Activated CD4-positive, alpha-beta T cell treated with anti-CD3 and anti-CD28 coated beads, Interleukin-2, amount 10 ng/mL, durations not matched to agents 7 days and 5 days (primary cell): ENCODE measurements at regions not wholly inside any gene's neighbourhood (a gene's known extent, or its start where the extent isn't known, plus 50 kb on each side); places are given as distances from the start of the nearest gene placed in this dataset.
"Not testable (repeated sequence)": the region's sequence is repeated elsewhere in the genome, so short reads cannot be mapped to it uniquely, and the experiment has no call there.

Source experiments
- CTCF ChIA-PET: fragments of 350-600 bp; sonication (Branson Sonifier 250); formaldehyde crosslinking; loops from one replicate; lab custom pipeline; 2021; ENCODE audit warnings: antibody characterized with exemption; lab: Charles Lee
- POLR2A ChIA-PET: fragments of 350-600 bp; sonication (Branson Sonifier 250); formaldehyde crosslinking; loops from one replicate; lab custom pipeline; 2021; ENCODE audit warnings: antibody characterized with exemption; lab: Charles Lee
- DNase-seq: peaks from one replicate; pipeline ENCODE4 v3.0.0-alpha.2; 2020
- H3K27ac Mint-ChIP-seq: one replicate; pipeline ENCODE4 v1.8.0; 2021; ENCODE audit warnings: mild to moderate bottlenecking, moderate library complexity, mixed read lengths
- H3K27me3 Mint-ChIP-seq: one replicate; pipeline ENCODE4 v1.8.0; 2021; ENCODE audit warnings: mixed read lengths
- H3K36me3 Mint-ChIP-seq: one replicate; pipeline ENCODE4 v1.8.0; 2021; ENCODE audit warnings: low read depth, mixed read lengths
- H3K4me1 Mint-ChIP-seq: one replicate; pipeline ENCODE4 v1.8.0; 2021; ENCODE audit warnings: mixed read lengths
- H3K4me3 Mint-ChIP-seq: one replicate; pipeline ENCODE4 v1.8.0; 2021; ENCODE audit warnings: mild to moderate bottlenecking, moderate library complexity, mixed read lengths
- H3K9me3 Mint-ChIP-seq: one replicate; pipeline ENCODE4 v1.8.0; 2021; ENCODE audit warnings: mixed read lengths

- Mint-ChIP-seq H3K27me3 (no peaks in the 10 kb centered on the region), H3K4me3 (no peak overlapping the region), H3K9me3 (no peaks in the 10 kb centered on the region), H3K4me1 (peaks cover 2% of the 10 kb centered on the region), H3K36me3 (no peaks in the 10 kb centered on the region), H3K27ac (no peak overlapping the region)
- POLR2A ChIA-PET = interaction anchor here (0.5 kb wide), 1 partner anchor 17 kb away, joined by 3 read pairs; no protein-coding TSS in a partner anchor
- CTCF ChIA-PET = no interaction called here
- no peak for DNase-seq
Measured at GRCh38 chr18:59038295-59039039, 101.2 kb upstream of the SEC11C start.

DNA sequence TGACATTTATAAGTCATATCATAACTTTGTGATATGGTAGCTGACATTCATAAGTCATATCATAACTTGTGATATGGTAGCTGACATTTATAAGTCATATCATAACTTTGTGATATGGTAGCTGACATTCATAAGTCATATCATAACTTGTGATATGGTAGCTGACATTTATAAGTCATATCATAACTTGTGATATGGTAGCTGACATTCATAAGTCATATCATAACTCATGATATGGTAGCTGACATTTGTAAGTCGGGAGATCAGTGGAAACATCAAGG lies 100.7 kb upstream of the SEC11C start:
- H3K4me1 Mint-ChIP-seq, CTCF ChIA-PET, H3K27ac Mint-ChIP-seq, H3K27me3 Mint-ChIP-seq, H3K4me3 Mint-ChIP-seq, H3K9me3 Mint-ChIP-seq, DNase-seq, H3K36me3 Mint-ChIP-seq: not testable (repeated sequence)
- POLR2A ChIA-PET = interaction anchor here (0.5 kb wide), 1 partner anchor 16 kb away, joined by 3 read pairs; no protein-coding TSS in a partner anchor

GRCh38 chr18:59039449-59039848 lies 100.2 kb upstream of the SEC11C start:
- Mint-ChIP-seq H3K27me3 (no peaks in the 10 kb centered on the region), H3K27ac (no peak overlapping the region), H3K4me3 (no peak overlapping the region), H3K4me1 (peaks cover 2% of the 10 kb centered on the region), H3K9me3 (no peaks in the 10 kb centered on the region), H3K36me3 (no peaks in the 10 kb centered on the region)
- POLR2A ChIA-PET = no interaction called here
- CTCF ChIA-PET = interaction anchor here (1.5 kb wide), 1 partner anchor 271 kb away, joined by 3 read pairs; no protein-coding TSS in a partner anchor
- no peak for DNase-seq

- no peak overlapping the region for H3K4me3 Mint-ChIP-seq
- peaks cover 2% of the 10 kb centered on the region for H3K4me1 Mint-ChIP-seq
- no peaks in the 10 kb centered on the region for H3K27me3 Mint-ChIP-seq
- no peak for DNase-seq
- H3K9me3 Mint-ChIP-seq = no peaks in the 10 kb centered on the region
- H3K27ac Mint-ChIP-seq = no peak overlapping the region
- ChIA-PET CTCF (interaction anchor here (1.5 kb wide), 1 partner anchor 272 kb away, joined by 3 read pairs; no protein-coding TSS in a partner anchor), POLR2A (no interaction called here)
- no peaks in the 10 kb centered on the region for H3K36me3 Mint-ChIP-seq
Measured at GRCh38 chr18:59040770-59041148, 98.9 kb upstream of the SEC11C start.

- Mint-ChIP-seq H3K27me3 (no peaks in the 10 kb centered on the region), H3K4me3 (no peak overlapping the region), H3K36me3 (no peaks in the 10 kb centered on the region), H3K27ac (no peak overlapping the region), H3K4me1 (peaks cover 2% of the 10 kb centered on the region), H3K9me3 (no peaks in the 10 kb centered on the region)
- ChIA-PET CTCF (no interaction called here), POLR2A (interaction anchor here (0.6 kb wide), 1 partner anchor 9 kb away, joined by 3 read pairs; no protein-coding TSS in a partner anchor)
- DNase-seq = no peak
Measured at GRCh38 chr18:59041296-59041695, 98.4 kb upstream of the SEC11C start.

- Mint-ChIP-seq H3K27me3 (peaks cover 2% of the 10 kb centered on the region), H3K4me3 (no peak overlapping the region), H3K4me1 (peaks cover 2% of the 10 kb centered on the region), H3K9me3 (no peaks in the 10 kb centered on the region), H3K36me3 (no peaks in the 10 kb centered on the region), H3K27ac (no peak overlapping the region)
- CTCF ChIA-PET = no interaction called here
- no peak for DNase-seq
- POLR2A ChIA-PET = interaction anchor here (0.6 kb wide), 1 partner anchor 9 kb away, joined by 3 read pairs; no protein-coding TSS in a partner anchor
Measured at GRCh38 chr18:59041819-59042815, 97.6 kb upstream of the SEC11C start.

DNA sequence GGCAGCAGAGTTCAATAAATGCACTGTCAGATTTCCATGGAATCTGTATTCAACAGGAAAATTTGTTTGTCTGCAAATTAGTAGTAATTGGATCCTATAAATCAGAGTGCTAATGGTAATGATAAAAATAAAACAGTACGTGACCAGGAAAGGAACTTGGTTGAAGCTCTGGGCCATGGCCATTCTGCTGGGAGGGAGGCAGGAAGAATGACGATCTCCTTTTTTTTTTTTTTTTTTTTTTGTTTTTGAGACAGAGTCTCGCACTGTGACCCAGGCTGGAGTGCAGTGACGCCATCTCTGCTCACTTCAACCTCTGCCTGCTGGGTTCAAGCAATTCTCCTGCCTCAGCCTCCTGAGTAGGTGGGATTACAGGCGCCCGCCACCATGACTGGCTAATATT lies 94.8 kb upstream of the SEC11C start:
- CTCF ChIA-PET = no interaction called here
- H3K4me1 Mint-ChIP-seq = no peaks in the 10 kb centered on the region
- peaks cover 8% of the 10 kb centered on the region for H3K27me3 Mint-ChIP-seq
- POLR2A ChIA-PET = no interaction called here
- no peak for DNase-seq
- H3K4me3 Mint-ChIP-seq = no peak overlapping the region
- H3K36me3 Mint-ChIP-seq = no peaks in the 10 kb centered on the region
- no peak overlapping the region for H3K27ac Mint-ChIP-seq
- H3K9me3 Mint-ChIP-seq = no peaks in the 10 kb centered on the region

- Mint-ChIP-seq H3K9me3 (no peaks in the 10 kb centered on the region), H3K36me3 (no peaks in the 10 kb centered on the region)
- CTCF ChIA-PET = no interaction called here
Measured at GRCh38 chr18:59047321-59048047, 92.2 kb upstream of the SEC11C start.

GRCh38 chr18:59048048-59048363 lies 91.7 kb upstream of the SEC11C start:
- Mint-ChIP-seq H3K27ac (no peak overlapping the region), H3K27me3 (peaks cover 11% of the 10 kb centered on the region), H3K4me1 (no peaks in the 10 kb centered on the region), H3K36me3 (no peaks in the 10 kb centered on the region), H3K9me3 (no peaks in the 10 kb centered on the region), H3K4me3 (no peak overlapping the region)
- CTCF ChIA-PET = no interaction called here
- POLR2A ChIA-PET = no interaction called here
- DNase-seq = no peak

More at GRCh38 chr18:59047321-59048047, 92.2 kb upstream of the SEC11C start:
- peaks cover 10% of the 10 kb centered on the region for H3K27me3 Mint-ChIP-seq
- DNase-seq = no peak
- no peak overlapping the region for H3K4me3 Mint-ChIP-seq
- no peaks in the 10 kb centered on the region for H3K4me1 Mint-ChIP-seq
- no peak overlapping the region for H3K27ac Mint-ChIP-seq
- POLR2A ChIA-PET = no interaction called here

DNA sequence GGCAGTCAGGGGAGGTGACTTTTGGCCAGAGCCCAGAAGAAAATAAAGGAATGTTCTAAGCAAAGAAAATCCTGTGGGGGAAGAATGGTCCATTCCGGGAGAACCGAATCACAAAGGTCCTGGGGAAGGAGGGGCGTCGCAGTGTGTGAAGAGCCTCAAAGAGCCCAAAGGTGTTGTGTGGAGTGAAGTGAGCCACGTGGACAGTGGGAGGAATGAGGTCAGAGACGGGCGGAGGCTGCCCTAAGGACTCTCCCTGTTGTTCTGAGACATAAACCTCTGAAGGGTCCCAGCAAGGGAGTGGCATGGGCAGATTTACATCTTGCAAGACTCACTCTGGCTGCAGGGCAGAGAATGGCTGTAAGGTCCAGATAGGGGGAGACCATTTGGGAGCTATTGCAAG lies 91.3 kb upstream of the SEC11C start:
- Mint-ChIP-seq H3K4me3 (no peak overlapping the region), H3K4me1 (no peaks in the 10 kb centered on the region), H3K9me3 (no peaks in the 10 kb centered on the region), H3K36me3 (no peaks in the 10 kb centered on the region), H3K27ac (no peak overlapping the region), H3K27me3 (peaks cover 12% of the 10 kb centered on the region)
- ChIA-PET POLR2A (interaction anchor here (0.6 kb wide), 1 partner anchor 143 kb away, joined by 3 read pairs; no protein-coding TSS in a partner anchor), CTCF (no interaction called here)
- no peak for DNase-seq

DNA sequence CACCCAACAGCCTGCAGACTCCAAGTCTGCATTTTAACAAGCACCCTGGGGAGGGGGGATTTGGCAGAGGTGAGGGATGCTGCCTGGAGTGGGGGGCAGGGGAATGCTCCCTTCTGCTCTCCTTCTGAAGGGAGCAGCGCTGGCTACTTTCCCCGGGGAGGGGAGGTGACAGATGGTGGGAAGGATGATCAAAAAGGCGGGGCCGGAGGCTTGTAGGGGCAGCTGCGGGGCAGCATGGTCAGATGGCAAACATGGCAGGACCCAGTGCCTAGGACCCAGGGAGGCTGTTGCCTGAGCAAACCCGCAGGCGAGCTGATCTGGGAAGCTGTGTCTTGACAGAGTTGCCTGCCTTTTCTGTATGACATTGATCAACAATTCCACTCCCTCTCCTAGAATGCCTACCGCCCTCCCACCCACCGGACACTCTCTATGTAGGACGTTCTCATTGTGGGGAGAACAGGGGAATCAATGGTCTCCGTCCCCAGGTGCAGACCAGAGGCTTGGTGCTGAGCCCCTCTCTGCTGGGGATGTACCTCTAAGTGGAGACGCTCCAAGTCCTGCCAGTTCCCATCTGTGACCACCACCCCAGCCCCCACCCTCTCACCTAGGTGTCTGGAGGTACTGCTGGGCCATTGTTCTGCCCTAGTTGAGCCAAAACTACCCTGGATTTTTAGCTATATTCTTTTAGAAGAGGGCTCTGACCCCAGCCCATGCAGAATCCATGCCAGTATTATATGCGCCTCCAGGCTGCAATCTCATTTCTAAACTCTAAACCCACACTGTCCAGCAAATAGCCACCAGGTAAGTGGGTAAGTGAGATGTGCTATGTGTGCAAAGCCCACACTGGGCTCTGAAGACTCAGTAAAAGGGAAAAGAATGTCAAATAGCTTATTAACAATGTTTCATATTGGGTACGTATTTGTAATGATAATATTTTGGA lies 89.7 kb upstream of the SEC11C start:
- peaks cover 12% of the 10 kb centered on the region for H3K27me3 Mint-ChIP-seq
- POLR2A ChIA-PET = interaction anchor here (0.6 kb wide), 1 partner anchor 9 kb away, joined by 3 read pairs; no protein-coding TSS in a partner anchor
- DNase-seq = no peak
- H3K9me3 Mint-ChIP-seq = no peaks in the 10 kb centered on the region
- H3K36me3 Mint-ChIP-seq = no peaks in the 10 kb centered on the region
- no peak overlapping the region for H3K4me3 Mint-ChIP-seq
- no peak overlapping the region for H3K27ac Mint-ChIP-seq
- H3K4me1 Mint-ChIP-seq = no peaks in the 10 kb centered on the region
- CTCF ChIA-PET = interaction anchor here (0.5 to 0.8 kb wide), 2 partner anchors 21 to 213 kb away, joined by 3 read pairs; no protein-coding TSS in a partner anchor
